KMS-11 (cell line): ENCODE measurements at regions not wholly inside any gene's neighbourhood (a gene's known extent, or its start where the extent isn't known, plus 50 kb on each side); places are given as distances from the start of the nearest gene placed in this dataset.

Experiments
- H2AFZ ChIP-seq: fragments of 200-600 bp; sonication (generic); 2 replicates; pipeline ENCODE4 v1.6.1; 2016; ENCODE audit warnings: antibody characterized with exemption, mixed run types, low read depth
- H3K27ac ChIP-seq: fragments of 200-600 bp; sonication (generic); 2 replicates; pipeline ENCODE4 v1.6.1; 2016; ENCODE audit warnings: mild to moderate bottlenecking, mixed run types
- H3K27me3 ChIP-seq: fragments of 200-600 bp; sonication (generic); 2 replicates; pipeline ENCODE4 v1.6.1; 2017; ENCODE audit warnings: mild to moderate bottlenecking, low read depth, mixed run types, moderate library complexity; ENCODE audit not compliant: insufficient read depth
- H3K36me3 ChIP-seq: fragments of 200-600 bp; sonication (generic); 2 replicates; pipeline ENCODE4 v1.6.1; 2017; ENCODE audit warnings: mild to moderate bottlenecking, mixed run types; ENCODE audit not compliant: insufficient read depth
- H3K4me1 ChIP-seq: fragments of 200-600 bp; sonication (generic); 2 replicates; pipeline ENCODE4 v1.6.1; 2016; ENCODE audit warnings: mild to moderate bottlenecking, low read depth, mixed run types; ENCODE audit not compliant: poor library complexity, severe bottlenecking
- H3K4me2 ChIP-seq: fragments of 200-600 bp; sonication (generic); 2 replicates; pipeline ENCODE4 v1.7.0; 2016; ENCODE audit warnings: mild to moderate bottlenecking, mixed run types
- H3K4me3 ChIP-seq: fragments of 200-600 bp; sonication (generic); IDR thresholded peaks from 2 replicates; pipeline ENCODE4 v1.6.1; 2017; ENCODE audit warnings: low read depth, low read length, mixed read lengths; ENCODE audit not compliant: insufficient read depth
- H3K79me2 ChIP-seq: fragments of 200-600 bp; sonication (generic); 2 replicates; pipeline ENCODE4 v1.6.1; 2016; ENCODE audit warnings: low read depth, mixed run types; ENCODE audit not compliant: insufficient read depth
- H3K9ac ChIP-seq: fragments of 200-600 bp; sonication (generic); 2 replicates; pipeline ENCODE4 v1.6.1; 2016; ENCODE audit warnings: mild to moderate bottlenecking, mixed run types
- H4K20me1 ChIP-seq: fragments of 200-600 bp; sonication (generic); 2 replicates; pipeline ENCODE4 v1.6.1; 2016; ENCODE audit warnings: mild to moderate bottlenecking, mixed run types; ENCODE audit not compliant: insufficient read depth
- CTCF ChIP-seq: fragments of 200-600 bp; sonication (generic); conservative IDR thresholded peaks from 2 replicates; pipeline ENCODE4 v1.6.1; 2017; ENCODE audit warnings: low read depth, mild to moderate bottlenecking, antibody characterized with exemption, low read length, moderate library complexity, mixed read lengths

GRCh38 chr11:116271479-116271878, 501.3 kb downstream of the BUD13 start:
- H3K36me3 ChIP-seq, result no peaks in the 10 kb centered on the region
- no peak overlapping the region for H2AFZ ChIP-seq
- H4K20me1 ChIP-seq, result no peaks in the 10 kb centered on the region
- no peak overlapping the region for H3K9ac ChIP-seq
- no peaks in the 10 kb centered on the region for H3K79me2 ChIP-seq
- no peaks in the 10 kb centered on the region for H3K27me3 ChIP-seq
- no peak overlapping the region for H3K4me3 ChIP-seq
- H3K4me1 ChIP-seq, result no peaks in the 10 kb centered on the region
- no peak for TF ChIP-seq CTCF
- H3K27ac ChIP-seq, result no peak overlapping the region
- H3K4me2 ChIP-seq, result no peak overlapping the region

GRCh38 chr11:116267146-116267545, 505.6 kb downstream of the BUD13 start:
- no peaks in the 10 kb centered on the region for H3K36me3 ChIP-seq
- no peak overlapping the region for H3K27ac ChIP-seq
- H3K4me1 ChIP-seq, result no peaks in the 10 kb centered on the region
- no peak overlapping the region for H3K4me2 ChIP-seq
- no peak overlapping the region for H3K9ac ChIP-seq
- H3K4me3 ChIP-seq, result no peak overlapping the region
- no peak for TF ChIP-seq CTCF
- H3K27me3 ChIP-seq, result no peaks in the 10 kb centered on the region
- no peak overlapping the region for H2AFZ ChIP-seq
- no peaks in the 10 kb centered on the region for H4K20me1 ChIP-seq
- no peaks in the 10 kb centered on the region for H3K79me2 ChIP-seq

GRCh38 chr11:116263770-116264169, 509.0 kb downstream of the BUD13 start:
- no peaks in the 10 kb centered on the region for H3K36me3 ChIP-seq
- no peak for TF ChIP-seq CTCF
- H3K79me2 ChIP-seq, result no peaks in the 10 kb centered on the region
- H3K4me2 ChIP-seq, result no peak overlapping the region
- no peaks in the 10 kb centered on the region for H3K27me3 ChIP-seq
- no peak overlapping the region for H3K4me3 ChIP-seq
- no peak overlapping the region for H3K27ac ChIP-seq
- H2AFZ ChIP-seq, result no peak overlapping the region
- H4K20me1 ChIP-seq, result no peaks in the 10 kb centered on the region
- H3K9ac ChIP-seq, result no peak overlapping the region
- H3K4me1 ChIP-seq, result no peaks in the 10 kb centered on the region

- no peak overlapping the region for H3K4me2 ChIP-seq
Measured at GRCh38 chr11:116263019-116263418, 509.8 kb downstream of the BUD13 start.

More at GRCh38 chr11:116263019-116263418, 509.8 kb downstream of the BUD13 start:
- no peak overlapping the region for H3K27ac ChIP-seq
- no peaks in the 10 kb centered on the region for H3K79me2 ChIP-seq
- H3K9ac ChIP-seq, result no peak overlapping the region
- no peaks in the 10 kb centered on the region for H3K36me3 ChIP-seq
- H3K27me3 ChIP-seq, result no peaks in the 10 kb centered on the region
- TF ChIP-seq CTCF, result no peak
- no peaks in the 10 kb centered on the region for H4K20me1 ChIP-seq
- H3K4me1 ChIP-seq, result no peaks in the 10 kb centered on the region
- no peak overlapping the region for H2AFZ ChIP-seq
- no peak overlapping the region for H3K4me3 ChIP-seq
